ENCODE measurements at regions not wholly inside any gene's neighbourhood (a gene's known extent, or its start where the extent isn't known, plus 50 kb on each side); places are given as distances from the start of the nearest gene placed in this dataset.

DNA sequence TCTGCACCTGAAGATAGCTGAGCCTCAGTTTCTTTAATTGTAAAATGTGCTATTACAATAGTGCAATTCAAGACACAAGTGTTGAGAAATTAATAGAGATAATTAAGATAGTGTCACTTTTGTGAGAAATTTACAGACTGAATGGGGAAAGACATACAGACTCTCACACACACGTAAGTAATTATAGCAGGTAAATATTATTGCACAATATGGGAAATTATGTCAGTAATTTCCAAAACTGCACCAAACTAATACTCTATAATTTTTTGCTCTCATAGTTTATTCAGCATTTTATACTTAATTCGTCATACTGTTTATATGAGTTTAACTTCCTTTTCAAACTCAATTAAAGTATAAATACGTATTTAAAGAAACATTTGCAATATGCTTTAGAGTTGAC lies 124.9 kb upstream of the GYPC start:
- Histone ChIP-seq H3K9me3 (ENCODE audit: control insufficient read depth in 1 of 2, low read length in 2 of 2) (no peaks in the 10 kb centered on the region), H3K36me3 (ENCODE audit: control insufficient read depth in 1 of 2, insufficient read depth in 2 of 2, low read length in 2 of 2) (no peaks in the 10 kb centered on the region), H3K4me3 (ENCODE audit: low read depth in 1 of 2, low read length in 2 of 2) (no peak overlapping the region), H3K27me3 (ENCODE audit: control insufficient read depth in 1 of 2, insufficient read depth in 2 of 2, low read length in 2 of 2) (no peaks in the 10 kb centered on the region), H3K27ac (ENCODE audit: low read depth, low read length) (no peak overlapping the region), H3K9ac (ENCODE audit: low read depth in 1 of 2, low read length in 2 of 2) (no peak overlapping the region), H3K4me1 (ENCODE audit: control insufficient read depth in 1 of 2, insufficient read depth in 2 of 2, low read length in 2 of 2) (no peaks in the 10 kb centered on the region)

- no peaks in the 10 kb centered on the region for H3K27me3 ChIP-seq (ENCODE audit: control insufficient read depth in 1 of 2, insufficient read depth in 2 of 2, low read length in 2 of 2)
- H3K9me3 ChIP-seq (ENCODE audit: control insufficient read depth in 1 of 2, low read length in 2 of 2): no peaks in the 10 kb centered on the region
- H3K9ac ChIP-seq (ENCODE audit: low read depth in 1 of 2, low read length in 2 of 2): no peak overlapping the region
- no peak overlapping the region for H3K4me3 ChIP-seq (ENCODE audit: low read depth in 1 of 2, low read length in 2 of 2)
- H3K27ac ChIP-seq (ENCODE audit: low read depth, low read length): no peak overlapping the region
- H3K4me1 ChIP-seq (ENCODE audit: control insufficient read depth in 1 of 2, insufficient read depth in 2 of 2, low read length in 2 of 2): no peaks in the 10 kb centered on the region
- H3K36me3 ChIP-seq (ENCODE audit: control insufficient read depth in 1 of 2, insufficient read depth in 2 of 2, low read length in 2 of 2): no peaks in the 10 kb centered on the region
Observed at GRCh38 chr2:126534478-126534877, 121.5 kb upstream of the GYPC start.

GRCh38 chr2:126535408-126535807 lies 120.5 kb upstream of the GYPC start:
- H3K27ac ChIP-seq (ENCODE audit: low read depth, low read length): no peak overlapping the region
- no peak overlapping the region for H3K4me3 ChIP-seq (ENCODE audit: low read depth in 1 of 2, low read length in 2 of 2)
- H3K36me3 ChIP-seq (ENCODE audit: control insufficient read depth in 1 of 2, insufficient read depth in 2 of 2, low read length in 2 of 2): no peaks in the 10 kb centered on the region
- no peak overlapping the region for H3K9ac ChIP-seq (ENCODE audit: low read depth in 1 of 2, low read length in 2 of 2)
- H3K27me3 ChIP-seq (ENCODE audit: control insufficient read depth in 1 of 2, insufficient read depth in 2 of 2, low read length in 2 of 2): no peaks in the 10 kb centered on the region
- no peaks in the 10 kb centered on the region for H3K9me3 ChIP-seq (ENCODE audit: control insufficient read depth in 1 of 2, low read length in 2 of 2)
- no peaks in the 10 kb centered on the region for H3K4me1 ChIP-seq (ENCODE audit: control insufficient read depth in 1 of 2, insufficient read depth in 2 of 2, low read length in 2 of 2)

GRCh38 chr2:126536605-126537200 lies 119.3 kb upstream of the GYPC start:
- H3K9ac ChIP-seq (ENCODE audit: low read depth in 1 of 2, low read length in 2 of 2): no peak overlapping the region
- no peak overlapping the region for H3K4me3 ChIP-seq (ENCODE audit: low read depth in 1 of 2, low read length in 2 of 2)
- H3K4me1 ChIP-seq (ENCODE audit: control insufficient read depth in 1 of 2, insufficient read depth in 2 of 2, low read length in 2 of 2): no peaks in the 10 kb centered on the region
- H3K9me3 ChIP-seq (ENCODE audit: control insufficient read depth in 1 of 2, low read length in 2 of 2): peaks cover 0 to 1% of the 10 kb centered on the region in 2 donors
- H3K27me3 ChIP-seq (ENCODE audit: control insufficient read depth in 1 of 2, insufficient read depth in 2 of 2, low read length in 2 of 2): no peaks in the 10 kb centered on the region
- no peak overlapping the region for H3K27ac ChIP-seq (ENCODE audit: low read depth, low read length)
- no peaks in the 10 kb centered on the region for H3K36me3 ChIP-seq (ENCODE audit: control insufficient read depth in 1 of 2, insufficient read depth in 2 of 2, low read length in 2 of 2)

DNA sequence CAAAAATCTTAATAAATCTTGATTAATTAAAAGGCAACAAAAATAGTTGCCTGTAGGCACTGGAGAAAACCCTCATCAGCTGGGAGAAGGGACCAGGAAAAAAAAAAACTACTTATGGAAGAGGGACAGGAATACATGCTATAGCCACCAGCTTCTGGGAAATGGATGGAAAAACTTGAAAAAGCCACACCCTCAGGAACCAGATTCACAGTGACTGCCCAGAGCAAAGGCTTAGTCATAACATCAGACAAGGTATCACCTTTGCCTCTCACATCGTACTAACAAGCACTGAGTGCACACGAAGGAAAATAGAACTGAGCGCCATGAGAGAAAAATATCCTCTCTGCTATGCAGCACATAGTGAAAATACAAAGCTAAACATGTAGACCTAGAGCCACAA lies 116.9 kb upstream of the GYPC start:
- Histone ChIP-seq H3K9me3 (ENCODE audit: control insufficient read depth in 1 of 2, low read length in 2 of 2) (peaks cover 4 to 9% of the 10 kb centered on the region in 2 donors), H3K27ac (ENCODE audit: low read depth, low read length) (no peak overlapping the region), H3K4me3 (ENCODE audit: low read depth in 1 of 2, low read length in 2 of 2) (no peak overlapping the region), H3K36me3 (ENCODE audit: control insufficient read depth in 1 of 2, insufficient read depth in 2 of 2, low read length in 2 of 2) (no peaks in the 10 kb centered on the region), H3K27me3 (ENCODE audit: control insufficient read depth in 1 of 2, insufficient read depth in 2 of 2, low read length in 2 of 2) (no peaks in the 10 kb centered on the region), H3K4me1 (ENCODE audit: control insufficient read depth in 1 of 2, insufficient read depth in 2 of 2, low read length in 2 of 2) (no peaks in the 10 kb centered on the region), H3K9ac (ENCODE audit: low read depth in 1 of 2, low read length in 2 of 2) (no peak overlapping the region)

- no peaks in the 10 kb centered on the region for H3K27me3 ChIP-seq (ENCODE audit: control insufficient read depth in 1 of 2, insufficient read depth in 2 of 2, low read length in 2 of 2)
- no peak overlapping the region for H3K4me3 ChIP-seq (ENCODE audit: low read depth in 1 of 2, low read length in 2 of 2)
- H3K9ac ChIP-seq (ENCODE audit: low read depth in 1 of 2, low read length in 2 of 2): no peak overlapping the region
- no peaks in the 10 kb centered on the region for H3K36me3 ChIP-seq (ENCODE audit: control insufficient read depth in 1 of 2, insufficient read depth in 2 of 2, low read length in 2 of 2)
- H3K27ac ChIP-seq (ENCODE audit: low read depth, low read length): no peak overlapping the region
- H3K4me1 ChIP-seq (ENCODE audit: control insufficient read depth in 1 of 2, insufficient read depth in 2 of 2, low read length in 2 of 2): no peaks in the 10 kb centered on the region
- peaks cover 4 to 9% of the 10 kb centered on the region in 2 donors for H3K9me3 ChIP-seq (ENCODE audit: control insufficient read depth in 1 of 2, low read length in 2 of 2)
Observed at GRCh38 chr2:126542247-126542646, 113.7 kb upstream of the GYPC start.

- Histone ChIP-seq H3K9ac (ENCODE audit: low read depth in 1 of 2, low read length in 2 of 2) (no peak overlapping the region), H3K4me3 (ENCODE audit: low read depth in 1 of 2, low read length in 2 of 2) (no peak overlapping the region), H3K27me3 (ENCODE audit: control insufficient read depth in 1 of 2, insufficient read depth in 2 of 2, low read length in 2 of 2) (no peaks in the 10 kb centered on the region), H3K4me1 (ENCODE audit: control insufficient read depth in 1 of 2, insufficient read depth in 2 of 2, low read length in 2 of 2) (no peaks in the 10 kb centered on the region), H3K9me3 (ENCODE audit: control insufficient read depth in 1 of 2, low read length in 2 of 2) (peaks cover 4 to 9% of the 10 kb centered on the region in 2 donors), H3K27ac (ENCODE audit: low read depth, low read length) (no peak overlapping the region), H3K36me3 (ENCODE audit: control insufficient read depth in 1 of 2, insufficient read depth in 2 of 2, low read length in 2 of 2) (no peaks in the 10 kb centered on the region)
Observed at GRCh38 chr2:126543081-126543480, 112.9 kb upstream of the GYPC start.

DNA sequence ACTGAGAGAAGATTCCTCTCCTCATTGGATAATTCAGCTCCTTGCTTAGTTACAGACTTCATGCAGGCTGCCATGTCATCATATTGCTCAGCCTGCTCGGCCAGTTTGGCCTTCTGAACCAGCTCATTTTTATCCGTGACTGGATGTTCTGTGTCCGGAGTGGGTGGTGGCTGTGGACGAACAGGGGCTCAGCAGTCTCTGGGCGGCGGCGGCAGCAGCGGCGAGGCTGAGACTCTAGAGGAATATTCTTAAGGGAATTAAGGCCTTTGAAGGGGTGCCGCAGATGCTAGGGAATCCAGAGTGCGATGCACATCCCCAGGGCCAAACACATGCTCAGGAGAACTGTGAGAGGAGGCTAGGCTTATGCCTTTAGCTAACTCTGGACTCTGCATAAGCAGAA lies 97.9 kb upstream of the GYPC start:
- no peak overlapping the region for H3K4me3 ChIP-seq (ENCODE audit: low read depth in 1 of 2, low read length in 2 of 2)
- no peak overlapping the region for H3K9ac ChIP-seq (ENCODE audit: low read depth in 1 of 2, low read length in 2 of 2)
- no peaks in the 10 kb centered on the region for H3K9me3 ChIP-seq (ENCODE audit: control insufficient read depth in 1 of 2, low read length in 2 of 2)
- H3K27me3 ChIP-seq (ENCODE audit: control insufficient read depth in 1 of 2, insufficient read depth in 2 of 2, low read length in 2 of 2): no peaks in the 10 kb centered on the region
- H3K27ac ChIP-seq (ENCODE audit: low read depth, low read length): no peak overlapping the region
- no peaks in the 10 kb centered on the region for H3K36me3 ChIP-seq (ENCODE audit: control insufficient read depth in 1 of 2, insufficient read depth in 2 of 2, low read length in 2 of 2)
- H3K4me1 ChIP-seq (ENCODE audit: control insufficient read depth in 1 of 2, insufficient read depth in 2 of 2, low read length in 2 of 2): no peaks in the 10 kb centered on the region

DNA sequence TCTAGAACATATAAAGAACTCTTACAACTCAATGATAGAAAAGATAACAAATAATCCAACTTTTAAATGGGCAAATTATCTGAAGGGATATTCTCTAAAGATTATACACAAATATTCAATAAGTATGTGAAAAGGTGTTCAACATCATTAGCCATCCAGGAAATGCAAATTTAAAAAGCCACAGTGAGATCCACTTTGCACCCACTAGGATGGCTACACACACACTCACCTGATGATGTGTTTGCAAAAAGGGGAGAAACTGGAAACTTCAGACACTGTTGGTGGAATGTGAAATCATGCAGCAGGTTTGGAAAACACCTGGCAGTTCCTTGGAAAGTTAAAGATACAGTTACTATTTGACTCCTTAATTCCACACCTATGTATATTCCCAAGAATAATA lies 87.2 kb upstream of the GYPC start:
- H3K4me3 ChIP-seq (ENCODE audit: low read depth in 1 of 2, low read length in 2 of 2): no peak overlapping the region

GRCh38 chr2:126571403-126571802 lies 84.6 kb upstream of the GYPC start:
- H3K4me1 ChIP-seq (ENCODE audit: control insufficient read depth in 1 of 2, insufficient read depth in 2 of 2, low read length in 2 of 2): no peaks in the 10 kb centered on the region
- H3K9ac ChIP-seq (ENCODE audit: low read depth in 1 of 2, low read length in 2 of 2): no peak overlapping the region
- no peak overlapping the region for H3K27ac ChIP-seq (ENCODE audit: low read depth, low read length)
- no peaks in the 10 kb centered on the region for H3K27me3 ChIP-seq (ENCODE audit: control insufficient read depth in 1 of 2, insufficient read depth in 2 of 2, low read length in 2 of 2)
- H3K9me3 ChIP-seq (ENCODE audit: control insufficient read depth in 1 of 2, low read length in 2 of 2): no peaks in the 10 kb centered on the region
- no peak overlapping the region for H3K4me3 ChIP-seq (ENCODE audit: low read depth in 1 of 2, low read length in 2 of 2)
- H3K36me3 ChIP-seq (ENCODE audit: control insufficient read depth in 1 of 2, insufficient read depth in 2 of 2, low read length in 2 of 2): no peaks in the 10 kb centered on the region

More for the DNA sequence above, 87.2 kb upstream of the GYPC start:
- H3K9me3 ChIP-seq (ENCODE audit: control insufficient read depth in 1 of 2, low read length in 2 of 2): no peaks in the 10 kb centered on the region
- H3K27ac ChIP-seq (ENCODE audit: low read depth, low read length): no peak overlapping the region
- H3K27me3 ChIP-seq (ENCODE audit: control insufficient read depth in 1 of 2, insufficient read depth in 2 of 2, low read length in 2 of 2): no peaks in the 10 kb centered on the region
- no peak overlapping the region for H3K9ac ChIP-seq (ENCODE audit: low read depth in 1 of 2, low read length in 2 of 2)
- no peaks in the 10 kb centered on the region for H3K4me1 ChIP-seq (ENCODE audit: control insufficient read depth in 1 of 2, insufficient read depth in 2 of 2, low read length in 2 of 2)
- H3K36me3 ChIP-seq (ENCODE audit: control insufficient read depth in 1 of 2, insufficient read depth in 2 of 2, low read length in 2 of 2): no peaks in the 10 kb centered on the region

- Histone ChIP-seq H3K36me3 (ENCODE audit: control insufficient read depth in 1 of 2, insufficient read depth in 2 of 2, low read length in 2 of 2) (no peaks in the 10 kb centered on the region), H3K9me3 (ENCODE audit: control insufficient read depth in 1 of 2, low read length in 2 of 2) (no peaks in the 10 kb centered on the region), H3K4me3 (ENCODE audit: low read depth in 1 of 2, low read length in 2 of 2) (no peak overlapping the region), H3K9ac (ENCODE audit: low read depth in 1 of 2, low read length in 2 of 2) (no peak overlapping the region), H3K4me1 (ENCODE audit: control insufficient read depth in 1 of 2, insufficient read depth in 2 of 2, low read length in 2 of 2) (no peaks in the 10 kb centered on the region), H3K27ac (ENCODE audit: low read depth, low read length) (no peak overlapping the region), H3K27me3 (ENCODE audit: control insufficient read depth in 1 of 2, insufficient read depth in 2 of 2, low read length in 2 of 2) (no peaks in the 10 kb centered on the region)
Observed at GRCh38 chr2:126575631-126576030, 80.3 kb upstream of the GYPC start.
